ENCODE measurements at regions not wholly inside any gene's neighbourhood (a gene's known extent, or its start where the extent isn't known, plus 50 kb on each side); places are given as distances from the start of the nearest gene placed in this dataset.

- no peak for DNase-seq
Measured at GRCh38 chr14:49527221-49527620, 59.0 kb downstream of the RPS29 start.

GRCh38 chr14:49526101-49526500, 60.1 kb downstream of the RPS29 start:
- no peak for DNase-seq

GRCh38 chr14:49516286-49516685, 69.9 kb downstream of the RPS29 start:
- no peak for DNase-seq

GRCh38 chr14:49512571-49512970, 73.6 kb downstream of the RPS29 start:
- DNase-seq: no peak

- no peak for DNase-seq
Measured at GRCh38 chr14:49512147-49512551, 74.0 kb downstream of the RPS29 start.

- DNase-seq: no peak
Measured at GRCh38 chr14:49508124-49508523, 78.1 kb downstream of the RPS29 start.

GRCh38 chr14:49506650-49507049, 79.5 kb downstream of the RPS29 start:
- no peak for DNase-seq

- no peak for DNase-seq
Measured at GRCh38 chr14:49505041-49505766, 81.0 kb downstream of the RPS29 start.

- DNase-seq: no peak
Measured at GRCh38 chr14:49497725-49498348, 88.3 kb downstream of the RPS29 start.

GRCh38 chr14:49497267-49497666, 88.9 kb downstream of the RPS29 start:
- no peak for DNase-seq

- no peak for DNase-seq
Measured at GRCh38 chr14:49494836-49495235, 91.3 kb downstream of the RPS29 start.

GRCh38 chr14:49493557-49493956, 92.6 kb downstream of the RPS29 start:
- no peak for DNase-seq

GRCh38 chr14:49492151-49492550, 94.0 kb downstream of the RPS29 start:
- no peak for DNase-seq

- no peak for DNase-seq
Measured at GRCh38 chr14:49489341-49489740, 96.8 kb downstream of the RPS29 start.

GRCh38 chr14:49487238-49487637, 98.9 kb downstream of the RPS29 start:
- no peak for DNase-seq

GRCh38 chr14:49485290-49485689, 100.9 kb downstream of the RPS29 start:
- no peak for DNase-seq

- DNase-seq: no peak
Measured at GRCh38 chr14:49484180-49484579, 102.0 kb downstream of the RPS29 start.

- DNase-seq: no peak
Measured at GRCh38 chr14:49483268-49483667, 102.9 kb downstream of the RPS29 start.

GRCh38 chr14:49480979-49481498, 105.1 kb downstream of the RPS29 start:
- DNase-seq: no peak

GRCh38 chr14:49480053-49480760, 106.0 kb downstream of the RPS29 start:
- DNase-seq: no peak

GRCh38 chr14:49479432-49479831, 106.7 kb downstream of the RPS29 start:
- no peak for DNase-seq

- DNase-seq: no peak
Measured at GRCh38 chr14:49478784-49479183, 107.4 kb downstream of the RPS29 start.

- no peak for DNase-seq
Measured at GRCh38 chr14:49467091-49467490, 119.1 kb downstream of the RPS29 start.

- no peak for DNase-seq
Measured at GRCh38 chr14:49464885-49465284, 121.3 kb downstream of the RPS29 start.
